Testis (tissue), 2 donors: ENCODE measurements at regions not wholly inside any gene's neighbourhood (a gene's known extent, or its start where the extent isn't known, plus 50 kb on each side); places are given as distances from the start of the nearest gene placed in this dataset.
"Not testable (repeated sequence)": the region's sequence is repeated elsewhere in the genome, so short reads cannot be mapped to it uniquely, and the experiment has no call there.

Experiments
- DNase-seq: peaks from one replicate; pipeline ENCODE4 v3.0.0-alpha.2; 2019
- H3K27ac ChIP-seq, 2 donors: fragments of 200-600 bp; sonication (generic); one replicate each; pipeline ENCODE4 v1.5.1; 2019
- H3K27me3 ChIP-seq: fragments of 200-600 bp; sonication (generic); one replicate; pipeline ENCODE4 v1.5.1; 2019
- H3K36me3 ChIP-seq: fragments of 200-600 bp; sonication (generic); one replicate; pipeline ENCODE4 v1.5.1; 2017; ENCODE audit warnings: low read depth; ENCODE audit errors: missing control alignments
- H3K4me1 ChIP-seq: fragments of 200-600 bp; sonication (generic); one replicate; pipeline ENCODE4 v1.5.1; 2019
- H3K4me3 ChIP-seq, 2 donors: fragments of 200-600 bp; sonication (generic); one replicate each; pipeline ENCODE4 v1.5.1; 2017 to 2019
- H3K9me3 ChIP-seq: fragments of 200-600 bp; sonication (generic); one replicate; pipeline ENCODE4 v1.5.1; 2017
- CTCF ChIP-seq, 3 experiments: fragments of 450-650 bp in 2 of 3; fragments of 200-600 bp in 1 of 3; sonication (generic) in 1 of 3; IDR thresholded peaks; one replicate each; pipeline ENCODE4 v1.5.1; 2016 to 2019; ENCODE audit warnings: antibody characterized with exemption in 3 of 3, mild to moderate bottlenecking in 2 of 3, moderate library complexity in 1 of 3
- POLR2A ChIP-seq: fragments of 450-650 bp; IDR thresholded peaks from one replicate; pipeline ENCODE4 v1.6.1; 2017; ENCODE audit warnings: antibody characterized with exemption, mild to moderate bottlenecking, moderate library complexity
- WGBS, 2 donors: methylation state at CpG; one replicate each; pipeline ENCODE4 v1.1.5; 2018; 5-methylcytosine and 5-hydroxymethylcytosine counted together
- intact Hi-C: fragments of 100-400 bp; cut with DNase I; formaldehyde crosslinking; loops from one replicate; pipeline ENCODE4 v1.15.1; 2023; ENCODE audit warnings: low total_unique reads

GRCh38 chr9:64130325-64130724 lies 1154.7 kb downstream of the FOXD4L5 start:
- H3K9me3 ChIP-seq, H3K27ac ChIP-seq, intact Hi-C loops, DNase-seq, H3K4me1 ChIP-seq, H3K4me3 ChIP-seq, H3K36me3 ChIP-seq, H3K27me3 ChIP-seq: not testable (repeated sequence)
- 30 to 38% methylated on average over 4 of the region's 4 CpGs for WGBS, 2 donors

- no peak for DNase-seq
- WGBS, 2 donors, result 57 to 66% methylated on average over 6 of the region's 6 CpGs
- H3K9me3 ChIP-seq, result no peaks in the 10 kb centered on the region
- intact Hi-C loops, result no loop called here
- no peaks in the 10 kb centered on the region for H3K27me3 ChIP-seq
- no peak overlapping the region for H3K4me3 ChIP-seq
- no peaks in the 10 kb centered on the region for H3K36me3 ChIP-seq
- TF ChIP-seq CTCF (IDR thresholded peaks at IDR 0.05), result no peak
- TF ChIP-seq POLR2A, result no peak
- H3K4me1 ChIP-seq, result no peaks in the 10 kb centered on the region
- H3K27ac ChIP-seq, result no peak overlapping the region
These were observed 1156.4 kb downstream of the FOXD4L5 start for GRCh38 chr9:64128572-64128971.

GRCh38 chr9:64121602-64122001 lies 1163.4 kb downstream of the FOXD4L5 start:
- H3K4me1 ChIP-seq, H3K36me3 ChIP-seq, H3K27me3 ChIP-seq, H3K4me3 ChIP-seq, H3K27ac ChIP-seq, intact Hi-C loops, H3K9me3 ChIP-seq, DNase-seq: not testable (repeated sequence)

GRCh38 chr9:64117329-64117728 lies 1167.7 kb downstream of the FOXD4L5 start:
- H3K36me3 ChIP-seq, H3K4me1 ChIP-seq, DNase-seq, H3K27ac ChIP-seq, H3K27me3 ChIP-seq, H3K4me3 ChIP-seq, intact Hi-C loops, H3K9me3 ChIP-seq: not testable (repeated sequence)
- 54 to 63% methylated on average over 5 of the region's 5 CpGs for WGBS, 2 donors

- DNase-seq, intact Hi-C loops, H3K27me3 ChIP-seq, H3K27ac ChIP-seq, H3K4me1 ChIP-seq, H3K4me3 ChIP-seq, H3K9me3 ChIP-seq, H3K36me3 ChIP-seq: not testable (repeated sequence)
- 33% methylated on average over 1 of the region's 1 CpG for WGBS, 2 donors
These were observed 1177.1 kb downstream of the FOXD4L5 start for GRCh38 chr9:64107867-64108266.

GRCh38 chr9:64107211-64107610 lies 1177.8 kb downstream of the FOXD4L5 start:
- DNase-seq, H3K4me3 ChIP-seq, H3K27ac ChIP-seq, H3K9me3 ChIP-seq, H3K4me1 ChIP-seq, H3K27me3 ChIP-seq, H3K36me3 ChIP-seq, intact Hi-C loops: not testable (repeated sequence)
- WGBS, 2 donors, result 53 to 71% methylated on average over 1 of the region's 1 CpG

- H3K9me3 ChIP-seq, H3K27me3 ChIP-seq, intact Hi-C loops, H3K27ac ChIP-seq, H3K4me1 ChIP-seq, H3K4me3 ChIP-seq, H3K36me3 ChIP-seq, DNase-seq: not testable (repeated sequence)
- WGBS, 2 donors, result 40 to 52% methylated on average over 1 of the region's 1 CpG
These were observed 1179.8 kb downstream of the FOXD4L5 start for GRCh38 chr9:64105193-64105592.

GRCh38 chr9:64101504-64101903 lies 1183.5 kb downstream of the FOXD4L5 start:
- H3K9me3 ChIP-seq, H3K27ac ChIP-seq, H3K4me3 ChIP-seq, H3K4me1 ChIP-seq, intact Hi-C loops, H3K36me3 ChIP-seq, DNase-seq, H3K27me3 ChIP-seq: not testable (repeated sequence)
- WGBS, 2 donors, result 33 to 38% methylated on average over 3 of the region's 3 CpGs

GRCh38 chr9:64100571-64101155 lies 1184.3 kb downstream of the FOXD4L5 start:
- H3K4me3 ChIP-seq, H3K4me1 ChIP-seq, H3K36me3 ChIP-seq, H3K9me3 ChIP-seq, H3K27ac ChIP-seq, H3K27me3 ChIP-seq, intact Hi-C loops, DNase-seq: not testable (repeated sequence)
- WGBS, 2 donors, result 58 to 78% methylated on average over 8 to 36 of the region's 36 CpGs

GRCh38 chr9:64085998-64086397 lies 1199.0 kb downstream of the FOXD4L5 start:
- DNase-seq, H3K4me1 ChIP-seq, H3K27ac ChIP-seq, H3K4me3 ChIP-seq, H3K9me3 ChIP-seq, H3K36me3 ChIP-seq, H3K27me3 ChIP-seq, intact Hi-C loops: not testable (repeated sequence)
- WGBS, 2 donors, result 64 to 68% methylated on average over 5 of the region's 5 CpGs

- 50 to 60% methylated on average over 20 to 66 of the region's 72 CpGs for WGBS, 2 donors
- not testable (repeated sequence) for DNase-seq, H3K4me3 ChIP-seq
These were observed 1213.4 kb downstream of the FOXD4L5 start for GRCh38 chr9:64071358-64072253.

More at GRCh38 chr9:64071358-64072253, 1213.4 kb downstream of the FOXD4L5 start:
- H3K27me3 ChIP-seq, H3K36me3 ChIP-seq, intact Hi-C loops, H3K27ac ChIP-seq, H3K4me1 ChIP-seq, H3K9me3 ChIP-seq: not testable (repeated sequence)
